ENCODE measurements at regions not wholly inside any gene's neighbourhood (a gene's known extent, or its start where the extent isn't known, plus 50 kb on each side); places are given as distances from the start of the nearest gene placed in this dataset.
"Not testable (repeated sequence)": the region's sequence is repeated elsewhere in the genome, so short reads cannot be mapped to it uniquely, and the experiment has no call there.

DNA sequence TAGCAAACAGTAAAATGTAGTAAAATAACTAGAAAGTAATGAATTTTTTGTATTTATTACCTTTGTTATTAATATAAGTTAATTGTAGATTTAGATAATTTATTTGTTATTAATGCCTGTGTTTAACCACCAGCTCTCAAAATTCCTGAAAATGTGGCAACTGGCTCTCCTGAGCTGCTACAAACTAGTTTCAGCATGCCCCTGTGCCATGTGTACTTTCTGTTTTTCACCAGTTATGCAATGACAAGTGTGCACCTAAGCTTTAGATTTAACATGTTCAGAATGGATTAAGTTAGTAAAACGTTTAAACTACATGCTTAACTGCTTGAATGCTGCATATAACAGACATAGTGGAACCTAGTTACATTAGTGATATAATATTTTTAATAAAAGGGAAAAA, 88.1 kb downstream of the POSTN start:
- H3K27me3 Mint-ChIP-seq (ENCODE audit: low read depth) = no peaks in the 10 kb centered on the region
- no peak for DNase-seq
- no peak overlapping the region for H3K4me3 Mint-ChIP-seq
- no peaks in the 10 kb centered on the region for H3K4me1 Mint-ChIP-seq (ENCODE audit: low read depth)
- no peaks in the 10 kb centered on the region for H3K9me3 Mint-ChIP-seq
- CTCF ChIA-PET = no interaction called here
- no peak overlapping the region for H3K27ac Mint-ChIP-seq
- intact Hi-C loops (cut with micrococcal nuclease) = no loop called here
- H3K36me3 Mint-ChIP-seq (ENCODE audit: low read depth) = no peaks in the 10 kb centered on the region

DNA sequence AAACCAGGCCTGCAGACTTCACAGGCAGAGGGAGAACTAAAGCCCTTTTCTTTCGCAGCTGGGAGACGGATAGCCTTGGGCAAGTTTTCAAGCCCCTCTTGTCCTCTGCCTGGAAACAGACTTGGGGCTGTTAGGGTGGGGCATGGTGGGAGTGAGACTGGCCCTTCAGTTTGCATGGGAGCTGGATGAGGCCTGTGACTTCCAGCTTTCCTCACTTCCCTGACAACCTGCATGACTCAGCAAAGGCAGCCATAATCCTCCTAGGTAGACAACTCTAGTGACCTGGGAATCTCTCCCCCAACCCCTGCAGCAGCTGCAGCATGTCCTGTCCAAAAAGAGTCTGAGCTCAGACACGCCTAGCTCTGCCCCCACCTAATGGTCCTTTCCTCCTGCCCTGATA, 93.0 kb downstream of the POSTN start:
- intact Hi-C loops (cut with micrococcal nuclease) = no loop called here
- Mint-ChIP-seq H3K27me3 (ENCODE audit: low read depth) (no peaks in the 10 kb centered on the region), H3K4me3 (no peak overlapping the region), H3K27ac (no peak overlapping the region), H3K36me3 (ENCODE audit: low read depth) (no peaks in the 10 kb centered on the region), H3K4me1 (ENCODE audit: low read depth) (no peaks in the 10 kb centered on the region), H3K9me3 (no peaks in the 10 kb centered on the region)
- CTCF ChIA-PET = no interaction called here
- DNase-seq = no peak

DNA sequence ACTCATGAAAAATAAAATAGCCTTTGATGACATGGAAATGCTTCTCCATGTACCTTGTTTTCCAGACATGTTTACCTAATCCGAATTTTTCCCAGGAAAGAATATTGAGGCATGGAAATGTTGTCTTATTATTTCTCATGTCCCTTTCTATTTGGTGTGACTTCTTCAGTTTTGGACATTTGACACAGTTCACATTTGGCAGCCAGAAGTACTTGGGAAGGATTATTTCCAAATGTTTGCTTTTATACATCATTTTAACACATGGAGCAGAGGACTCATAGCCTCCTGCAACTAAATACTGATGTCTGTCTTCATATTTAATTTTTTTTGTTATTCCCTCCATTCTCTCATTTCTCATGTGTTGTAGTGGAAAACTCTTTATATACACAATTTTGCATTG, 94.3 kb downstream of the POSTN start:
- intact Hi-C loops (cut with micrococcal nuclease) = no loop called here
- Mint-ChIP-seq H3K27ac (no peak overlapping the region), H3K36me3 (ENCODE audit: low read depth) (no peaks in the 10 kb centered on the region), H3K4me3 (no peak overlapping the region), H3K4me1 (ENCODE audit: low read depth) (no peaks in the 10 kb centered on the region), H3K9me3 (no peaks in the 10 kb centered on the region), H3K27me3 (ENCODE audit: low read depth) (no peaks in the 10 kb centered on the region)
- CTCF ChIA-PET = no interaction called here
- DNase-seq = no peak

DNA sequence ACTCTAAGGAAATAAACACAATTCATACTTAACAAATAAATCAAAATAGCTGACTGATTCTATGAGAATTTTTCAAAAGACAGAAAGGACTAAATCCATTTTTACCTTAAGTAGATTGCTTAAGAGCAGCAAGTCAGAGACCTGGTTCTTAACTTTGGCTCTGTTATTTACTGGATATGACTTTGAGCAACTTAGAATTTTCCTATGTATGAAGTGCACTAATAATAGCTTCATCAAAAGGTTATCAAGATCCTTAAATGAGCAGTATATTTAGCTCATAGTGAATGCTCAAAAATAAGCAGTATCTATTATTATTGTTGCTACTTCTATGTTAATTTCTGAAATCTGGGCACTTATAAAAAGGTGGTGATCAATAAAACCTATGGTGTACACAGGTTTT, 95.3 kb downstream of the POSTN start:
- no peak for DNase-seq
- CTCF ChIA-PET = no interaction called here
- no peak overlapping the region for H3K27ac Mint-ChIP-seq
- H3K9me3 Mint-ChIP-seq = no peaks in the 10 kb centered on the region
- no peaks in the 10 kb centered on the region for H3K4me1 Mint-ChIP-seq (ENCODE audit: low read depth)
- H3K4me3 Mint-ChIP-seq = no peak overlapping the region
- intact Hi-C loops (cut with micrococcal nuclease) = no loop called here
- no peaks in the 10 kb centered on the region for H3K27me3 Mint-ChIP-seq (ENCODE audit: low read depth)
- H3K36me3 Mint-ChIP-seq (ENCODE audit: low read depth) = no peaks in the 10 kb centered on the region

DNA sequence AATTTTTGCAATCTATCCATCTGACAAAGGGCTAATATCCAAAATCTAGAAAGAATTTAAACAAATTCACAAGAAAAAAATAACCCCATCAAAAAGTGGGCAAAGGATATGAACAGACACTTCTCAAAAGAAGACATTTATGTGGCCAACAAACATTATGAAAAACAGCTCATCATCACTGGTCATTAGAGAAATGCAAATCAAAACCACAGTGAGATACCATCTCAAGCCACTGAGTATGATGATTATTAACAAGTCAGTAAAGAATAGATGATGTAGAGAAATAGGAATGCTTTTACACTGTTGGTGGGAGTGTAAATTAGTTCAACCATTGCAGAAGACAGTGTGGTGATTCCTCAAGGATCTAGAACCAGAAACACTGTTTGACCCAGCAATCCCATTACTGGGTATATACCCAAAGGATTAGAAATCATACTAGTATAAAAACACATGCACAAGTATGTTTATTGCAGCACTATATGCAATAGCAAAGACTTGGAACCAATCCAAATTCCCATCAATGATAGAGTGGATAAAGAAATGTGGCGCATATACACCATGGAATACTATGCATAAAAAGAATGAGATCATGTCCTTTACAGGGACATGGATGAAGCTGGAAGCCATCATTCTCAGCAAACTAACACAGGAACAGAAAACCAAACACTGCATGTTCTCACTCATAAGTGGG, 96.1 kb downstream of the POSTN start:
- H3K4me3 Mint-ChIP-seq; intact Hi-C loops (cut with micrococcal nuclease); H3K27me3 Mint-ChIP-seq (ENCODE audit: low read depth); H3K4me1 Mint-ChIP-seq (ENCODE audit: low read depth); DNase-seq; H3K27ac Mint-ChIP-seq; H3K36me3 Mint-ChIP-seq (ENCODE audit: low read depth); CTCF ChIA-PET; H3K9me3 Mint-ChIP-seq: not testable (repeated sequence)

DNA sequence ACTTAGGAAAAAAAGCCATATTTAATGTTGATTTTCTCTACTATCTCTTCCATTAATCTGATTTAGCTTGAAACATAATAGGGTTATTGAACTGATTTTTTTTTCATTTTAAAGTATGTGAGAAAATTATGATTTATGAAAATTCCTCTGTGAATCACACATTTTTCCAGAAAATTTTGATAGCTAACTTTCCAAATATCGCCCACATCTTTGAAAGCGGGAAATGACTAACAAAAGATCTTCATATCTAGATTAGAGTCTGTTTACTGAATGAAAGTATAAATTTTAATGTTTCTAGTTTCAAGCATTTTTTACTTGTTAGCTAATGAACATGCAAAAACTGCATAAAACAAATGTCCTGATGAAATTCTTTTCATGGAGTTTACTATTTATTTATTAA, 97.4 kb downstream of the POSTN start:
- Mint-ChIP-seq H3K9me3 (no peaks in the 10 kb centered on the region), H3K27me3 (ENCODE audit: low read depth) (no peaks in the 10 kb centered on the region), H3K4me1 (ENCODE audit: low read depth) (no peaks in the 10 kb centered on the region), H3K27ac (no peak overlapping the region), H3K4me3 (no peak overlapping the region), H3K36me3 (ENCODE audit: low read depth) (no peaks in the 10 kb centered on the region)
- no peak for DNase-seq
- CTCF ChIA-PET = no interaction called here
- intact Hi-C loops (cut with micrococcal nuclease) = no loop called here

DNA sequence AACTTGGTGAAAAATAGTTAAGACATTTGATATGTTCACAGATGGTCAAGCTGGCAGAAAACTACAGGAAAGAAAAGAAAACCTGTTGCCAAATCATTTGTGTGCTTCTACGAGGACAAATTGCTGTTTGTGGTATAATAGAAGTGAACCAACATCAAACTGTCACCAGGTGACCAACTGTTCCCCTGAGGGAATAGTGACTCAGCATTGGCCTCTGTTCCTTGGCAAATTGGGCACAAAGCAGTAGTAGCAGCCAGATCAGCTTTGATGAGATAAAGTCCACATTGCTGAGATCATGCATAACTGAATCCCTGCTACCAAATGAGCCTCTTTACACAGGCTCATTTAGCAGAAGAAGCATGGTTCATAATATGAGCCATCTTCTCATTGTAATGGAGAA, 103.5 kb downstream of the POSTN start:
- Mint-ChIP-seq H3K27me3 (ENCODE audit: low read depth) (no peaks in the 10 kb centered on the region), H3K9me3 (no peaks in the 10 kb centered on the region)
- CTCF ChIA-PET = no interaction called here

DNA sequence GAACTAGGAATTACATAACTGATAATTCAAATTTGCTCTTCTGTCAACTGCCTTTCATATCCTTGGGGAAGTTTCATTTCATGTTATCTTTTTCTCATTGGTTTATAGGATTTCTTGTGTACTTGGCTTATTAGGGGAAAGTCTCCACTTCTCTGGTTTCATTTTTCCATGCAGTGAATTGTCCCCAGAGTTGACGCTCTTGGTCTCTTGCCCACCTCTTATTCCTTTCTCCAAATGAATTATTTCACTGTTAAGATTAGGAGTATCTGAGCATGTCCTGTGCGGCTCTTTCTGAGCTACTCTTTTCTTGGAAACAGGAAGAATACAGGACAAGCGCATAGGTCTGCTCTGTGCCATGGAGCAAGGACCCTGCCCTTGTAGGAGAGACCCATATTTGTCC, 104.8 kb downstream of the POSTN start:
- Mint-ChIP-seq H3K27me3 (ENCODE audit: low read depth) (no peaks in the 10 kb centered on the region), H3K4me1 (ENCODE audit: low read depth) (no peaks in the 10 kb centered on the region), H3K36me3 (ENCODE audit: low read depth) (no peaks in the 10 kb centered on the region), H3K4me3 (no peak overlapping the region), H3K9me3 (no peaks in the 10 kb centered on the region), H3K27ac (no peak overlapping the region)
- intact Hi-C loops (cut with micrococcal nuclease) = no loop called here
- CTCF ChIA-PET = no interaction called here
- DNase-seq = no peak

More for the DNA sequence above, 103.5 kb downstream of the POSTN start:
- Mint-ChIP-seq H3K27ac (no peak overlapping the region), H3K36me3 (ENCODE audit: low read depth) (no peaks in the 10 kb centered on the region), H3K4me1 (ENCODE audit: low read depth) (no peaks in the 10 kb centered on the region), H3K4me3 (no peak overlapping the region)
- DNase-seq = no peak
- intact Hi-C loops (cut with micrococcal nuclease) = no loop called here

DNA sequence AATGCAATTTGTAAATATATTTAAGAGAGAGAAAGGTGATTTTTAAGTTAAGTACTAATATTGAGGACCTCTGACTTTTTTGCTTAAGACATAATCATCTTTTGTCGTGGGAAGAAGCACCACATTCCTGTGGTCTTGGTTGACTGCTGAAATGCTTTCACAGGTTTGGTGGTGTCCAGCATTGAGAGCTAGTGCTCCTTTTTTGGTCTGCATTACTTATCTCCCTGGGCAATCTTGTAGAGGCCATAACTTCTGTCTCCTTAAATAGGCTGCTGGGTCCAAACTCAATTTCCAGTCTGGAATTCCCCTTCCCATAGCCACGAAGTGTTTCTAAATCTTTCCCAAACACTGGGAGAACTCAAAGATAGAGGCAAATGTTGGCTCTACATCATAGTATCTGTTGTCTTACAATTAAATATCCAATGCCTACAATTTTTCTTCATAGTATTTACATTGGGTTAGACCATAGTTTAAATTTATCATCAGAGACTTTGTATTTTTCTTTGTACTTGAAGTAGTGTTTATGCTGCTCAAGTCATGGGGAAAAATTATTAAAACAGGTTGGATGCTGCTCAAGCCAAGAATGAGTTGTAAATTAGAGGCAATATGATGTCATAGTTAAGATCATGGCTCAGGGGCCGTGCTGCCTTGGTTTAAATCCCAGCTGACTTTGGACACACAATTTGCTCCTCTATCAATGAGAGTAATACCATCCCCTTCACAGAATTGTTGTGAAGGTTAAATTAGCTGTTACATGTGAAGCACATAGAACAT, 105.6 kb downstream of the POSTN start:
- Mint-ChIP-seq H3K4me3 (no peak overlapping the region), H3K4me1 (ENCODE audit: low read depth) (no peaks in the 10 kb centered on the region), H3K36me3 (ENCODE audit: low read depth) (no peaks in the 10 kb centered on the region), H3K27me3 (ENCODE audit: low read depth) (no peaks in the 10 kb centered on the region), H3K9me3 (no peaks in the 10 kb centered on the region), H3K27ac (no peak overlapping the region)
- CTCF ChIA-PET = no interaction called here
- DNase-seq = no peak
- intact Hi-C loops (cut with micrococcal nuclease) = no loop called here

DNA sequence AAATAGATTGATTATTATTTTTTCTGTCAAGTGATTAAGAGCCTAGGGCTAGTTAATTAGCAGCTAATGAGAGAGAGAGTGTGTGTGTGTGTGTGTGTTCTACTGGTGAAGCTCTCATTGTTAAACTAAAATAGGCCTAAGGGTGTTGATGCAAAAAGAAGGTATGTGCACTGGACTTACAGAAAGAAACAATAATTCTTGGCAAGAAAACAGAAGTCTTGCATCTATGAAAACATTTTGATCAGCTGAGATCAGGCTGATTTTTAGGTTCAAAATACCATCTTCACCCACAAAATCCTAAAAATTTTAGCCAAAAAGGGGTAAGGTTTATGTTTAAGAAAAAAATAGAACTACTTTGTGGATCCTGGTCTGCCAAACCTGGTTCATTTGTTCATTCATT, 106.5 kb downstream of the POSTN start:
- Mint-ChIP-seq H3K36me3 (ENCODE audit: low read depth) (no peaks in the 10 kb centered on the region), H3K27me3 (ENCODE audit: low read depth) (no peaks in the 10 kb centered on the region), H3K27ac (no peak overlapping the region), H3K4me3 (no peak overlapping the region), H3K9me3 (no peaks in the 10 kb centered on the region), H3K4me1 (ENCODE audit: low read depth) (no peaks in the 10 kb centered on the region)
- DNase-seq = no peak
- CTCF ChIA-PET = no interaction called here
- intact Hi-C loops (cut with micrococcal nuclease) = no loop called here

DNA sequence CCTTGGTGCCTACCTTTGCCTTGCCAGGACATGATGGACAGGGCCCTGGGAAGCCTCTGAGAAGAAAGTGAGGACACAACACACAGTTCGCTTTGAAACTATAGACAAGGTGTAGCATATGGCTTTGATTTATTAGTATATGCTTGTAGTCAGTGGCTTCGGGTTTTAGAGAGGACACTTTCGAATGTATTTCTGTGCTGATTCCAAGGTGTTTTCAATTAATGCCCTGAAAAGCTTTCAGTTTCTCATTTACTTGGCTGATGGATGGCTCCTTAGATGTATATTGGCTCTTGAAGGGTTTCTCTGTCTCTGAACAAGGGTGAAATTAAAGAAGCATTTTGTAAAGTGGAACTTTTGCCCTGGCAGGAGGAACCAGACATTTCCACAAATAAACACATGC, 106.9 kb downstream of the POSTN start:
- H3K9me3 Mint-ChIP-seq = no peaks in the 10 kb centered on the region
- intact Hi-C loops (cut with micrococcal nuclease) = no loop called here
- no peaks in the 10 kb centered on the region for H3K27me3 Mint-ChIP-seq (ENCODE audit: low read depth)
- H3K36me3 Mint-ChIP-seq (ENCODE audit: low read depth) = no peaks in the 10 kb centered on the region
- H3K27ac Mint-ChIP-seq = no peak overlapping the region
- no peaks in the 10 kb centered on the region for H3K4me1 Mint-ChIP-seq (ENCODE audit: low read depth)
- no peak overlapping the region for H3K4me3 Mint-ChIP-seq
- DNase-seq = no peak
- CTCF ChIA-PET = no interaction called here

DNA sequence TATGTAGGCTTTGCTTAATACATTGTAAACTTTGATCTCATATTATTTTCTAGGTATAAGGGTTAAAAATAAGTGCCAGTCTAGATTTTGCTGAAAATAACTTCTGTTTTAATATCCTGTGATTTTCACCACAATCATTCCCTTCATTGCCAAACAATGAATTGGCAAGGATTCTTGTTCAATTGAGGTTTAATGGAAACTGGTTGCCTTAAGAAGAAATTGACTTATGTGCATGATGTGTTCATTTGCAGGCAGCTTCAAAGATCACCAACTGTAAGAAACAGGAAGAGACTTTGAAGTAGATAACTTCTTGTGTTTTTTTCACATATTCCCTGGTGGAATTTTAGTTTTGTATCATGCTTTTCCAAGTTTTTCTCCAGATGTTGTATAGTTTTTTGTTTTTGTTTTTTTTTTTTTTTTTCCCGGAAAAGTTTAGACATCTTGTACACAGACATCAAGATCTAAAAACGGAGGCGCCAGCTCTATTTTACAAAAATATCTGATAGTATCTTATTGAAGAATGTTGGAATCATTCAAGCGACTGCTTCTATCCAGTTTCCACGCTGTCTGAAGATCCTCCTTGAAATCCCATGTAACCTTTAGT, 108.3 kb downstream of the POSTN start:
- no peaks in the 10 kb centered on the region for H3K36me3 Mint-ChIP-seq (ENCODE audit: low read depth)
- CTCF ChIA-PET = no interaction called here
- no peaks in the 10 kb centered on the region for H3K4me1 Mint-ChIP-seq (ENCODE audit: low read depth)

DNA sequence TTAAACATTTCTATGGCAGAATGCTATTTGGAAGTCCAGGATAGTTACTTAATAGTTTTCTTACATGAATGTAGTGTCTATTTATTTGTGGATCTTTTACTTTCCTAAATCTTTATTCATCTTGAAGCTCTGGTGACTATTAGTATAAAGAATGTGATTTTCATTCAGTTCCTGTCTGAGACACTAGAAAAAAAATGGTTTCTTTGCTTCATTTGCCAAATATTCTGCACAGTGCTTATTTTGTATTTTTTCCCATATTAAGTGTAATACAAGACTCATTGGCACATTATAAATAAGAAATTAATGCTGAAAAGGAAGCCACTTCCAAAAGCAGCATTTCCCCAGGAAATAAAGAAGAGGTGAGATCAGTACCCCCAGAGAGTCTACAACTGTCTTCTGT, 109.8 kb downstream of the POSTN start:
- Mint-ChIP-seq H3K4me1 (ENCODE audit: low read depth) (no peaks in the 10 kb centered on the region), H3K9me3 (no peaks in the 10 kb centered on the region), H3K4me3 (no peak overlapping the region), H3K27me3 (ENCODE audit: low read depth) (no peaks in the 10 kb centered on the region), H3K36me3 (ENCODE audit: low read depth) (no peaks in the 10 kb centered on the region), H3K27ac (no peak overlapping the region)
- DNase-seq = no peak
- CTCF ChIA-PET = interaction anchor here (0.6 kb wide), 1 partner anchor 1643 kb away, joined by 3 read pairs; no protein-coding TSS in a partner anchor
- intact Hi-C loops (cut with micrococcal nuclease) = no loop called here

More for the DNA sequence above, 108.3 kb downstream of the POSTN start:
- Mint-ChIP-seq H3K9me3 (no peaks in the 10 kb centered on the region), H3K27me3 (ENCODE audit: low read depth) (no peaks in the 10 kb centered on the region), H3K4me3 (no peak overlapping the region), H3K27ac (no peak overlapping the region)
- DNase-seq = no peak
- intact Hi-C loops (cut with micrococcal nuclease) = no loop called here
